ENCODE measurements at regions not wholly inside any gene's neighbourhood (a gene's known extent, or its start where the extent isn't known, plus 50 kb on each side); places are given as distances from the start of the nearest gene placed in this dataset.

DNA sequence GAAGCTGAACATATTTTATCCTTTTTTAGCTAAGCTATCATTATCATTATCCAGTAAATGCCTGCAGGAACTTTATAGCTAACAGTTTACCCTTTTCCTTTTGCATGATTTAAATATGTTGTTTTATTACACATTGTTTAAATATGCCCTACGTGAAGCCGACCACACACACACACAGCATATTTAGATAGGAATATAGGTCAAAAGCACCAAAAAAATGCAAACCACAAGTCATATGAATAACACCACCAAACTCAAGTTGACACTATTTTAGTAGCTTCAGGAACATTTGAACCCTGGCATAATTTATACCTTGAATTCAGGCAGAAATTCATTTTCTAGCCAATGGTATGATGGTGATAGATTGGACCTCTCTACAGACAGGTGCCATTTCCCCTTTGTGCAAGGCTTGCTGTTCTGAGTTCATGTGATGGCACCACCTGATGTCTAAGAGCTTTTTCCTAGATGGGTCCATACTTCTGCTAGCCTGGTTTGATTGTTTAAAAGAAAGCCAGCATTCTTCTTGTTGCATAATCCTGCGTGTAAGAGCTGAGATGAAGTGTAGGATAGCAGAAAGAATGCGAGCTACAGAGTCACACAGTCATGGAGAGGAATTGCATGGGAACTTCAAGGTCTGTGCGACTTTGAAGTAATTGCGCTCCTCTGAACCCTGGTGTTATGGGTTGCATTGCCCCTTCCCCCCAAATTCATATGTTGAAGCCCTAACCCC, 454.8 kb upstream of the SOX5 start:
- CTCF ChIA-PET = interaction anchor here (0.7 kb wide), 1 partner anchor 10 kb away, joined by 3 read pairs; no protein-coding TSS in a partner anchor
- Histone ChIP-seq H3K4me3 (ENCODE audit: control insufficient read depth in 1 of 7, extremely low read depth in 1 of 7, insufficient read depth in 4 of 7, low read depth in 2 of 7, low read length in 6 of 7) (no peak overlapping the region), H3K9me3 (ENCODE audit: control extremely low read depth in 1 of 5, control insufficient read depth in 4 of 5, insufficient read depth in 2 of 5, low read depth in 1 of 5, low read length in 4 of 5) (no peaks in the 10 kb centered on the region), H3K27ac (ENCODE audit: insufficient read depth in 1 of 2, low read depth in 1 of 2, low read length in 2 of 2, poor library complexity in 1 of 2, severe bottlenecking in 2 of 2) (no peak overlapping the region), H3K27me3 (replicated peaks in 2 of 5; ENCODE audit: control insufficient read depth in 4 of 5, insufficient read depth in 5 of 5, low read length in 4 of 5) (no peaks in the 10 kb centered on the region), H3K36me3 (ENCODE audit: control insufficient read depth in 4 of 4, insufficient read depth in 4 of 4, low read length in 3 of 4) (no peaks in the 10 kb centered on the region), H3K4me1 (ENCODE audit: control extremely low read depth in 1 of 4, control insufficient read depth in 4 of 4, insufficient read depth in 4 of 4, low read length in 3 of 4) (peaks cover 0 to 9% (median 4%) of the 10 kb centered on the region in 4 experiments)
- POLR2A ChIA-PET = no interaction called here
- no peak for DNase-seq
- 100% methylated on average over 3 of the region's 6 CpGs for WGBS (ENCODE audit: insufficient coverage)

GRCh38 chr12:24400533-24400932, 451.1 kb upstream of the SOX5 start:
- H3K27me3 ChIP-seq (replicated peaks in 2 of 5; ENCODE audit: control insufficient read depth in 4 of 5, insufficient read depth in 5 of 5, low read length in 4 of 5) = no peaks in the 10 kb centered on the region
- POLR2A ChIA-PET = no interaction called here
- 88% methylated on average over 1 of the region's 1 CpG for WGBS (ENCODE audit: insufficient coverage)
- no peak for DNase-seq
- CTCF ChIA-PET = no interaction called here
- H3K36me3 ChIP-seq (ENCODE audit: control insufficient read depth in 4 of 4, insufficient read depth in 4 of 4, low read length in 3 of 4) = no peaks in the 10 kb centered on the region
- no peaks in the 10 kb centered on the region for H3K4me1 ChIP-seq (ENCODE audit: control extremely low read depth in 1 of 4, control insufficient read depth in 4 of 4, insufficient read depth in 4 of 4, low read length in 3 of 4)
- no peak overlapping the region for H3K4me3 ChIP-seq (ENCODE audit: control insufficient read depth in 1 of 7, extremely low read depth in 1 of 7, insufficient read depth in 4 of 7, low read depth in 2 of 7, low read length in 6 of 7)
- H3K27ac ChIP-seq (ENCODE audit: insufficient read depth in 1 of 2, low read depth in 1 of 2, low read length in 2 of 2, poor library complexity in 1 of 2, severe bottlenecking in 2 of 2) = no peak overlapping the region
- H3K9me3 ChIP-seq (ENCODE audit: control extremely low read depth in 1 of 5, control insufficient read depth in 4 of 5, insufficient read depth in 2 of 5, low read depth in 1 of 5, low read length in 4 of 5) = no peaks in the 10 kb centered on the region

- POLR2A ChIA-PET = no interaction called here
- CTCF ChIA-PET = interaction anchor here (1.8 kb wide), 1 partner anchor 17 kb away, joined by 4 read pairs; no protein-coding TSS in a partner anchor
- 90% methylated on average over 4 of the region's 4 CpGs for WGBS (ENCODE audit: insufficient coverage)
Observed at GRCh38 chr12:24398605-24399004, 449.1 kb upstream of the SOX5 start.

GRCh38 chr12:24396224-24396623, 446.8 kb upstream of the SOX5 start:
- 97% methylated on average over 11 of the region's 11 CpGs for WGBS (ENCODE audit: insufficient coverage)

More at GRCh38 chr12:24398605-24399004, 449.1 kb upstream of the SOX5 start:
- DNase-seq = peak in 1 of 3 donors; percentile 7
- Histone ChIP-seq H3K27me3 (replicated peaks in 2 of 5; ENCODE audit: control insufficient read depth in 4 of 5, insufficient read depth in 5 of 5, low read length in 4 of 5) (no peaks in the 10 kb centered on the region), H3K4me1 (ENCODE audit: control extremely low read depth in 1 of 4, control insufficient read depth in 4 of 4, insufficient read depth in 4 of 4, low read length in 3 of 4) (no peaks in the 10 kb centered on the region), H3K36me3 (ENCODE audit: control insufficient read depth in 4 of 4, insufficient read depth in 4 of 4, low read length in 3 of 4) (no peaks in the 10 kb centered on the region), H3K9me3 (ENCODE audit: control extremely low read depth in 1 of 5, control insufficient read depth in 4 of 5, insufficient read depth in 2 of 5, low read depth in 1 of 5, low read length in 4 of 5) (no peaks in the 10 kb centered on the region), H3K27ac (ENCODE audit: insufficient read depth in 1 of 2, low read depth in 1 of 2, low read length in 2 of 2, poor library complexity in 1 of 2, severe bottlenecking in 2 of 2) (no peak overlapping the region), H3K4me3 (ENCODE audit: control insufficient read depth in 1 of 7, extremely low read depth in 1 of 7, insufficient read depth in 4 of 7, low read depth in 2 of 7, low read length in 6 of 7) (no peak overlapping the region)

DNA sequence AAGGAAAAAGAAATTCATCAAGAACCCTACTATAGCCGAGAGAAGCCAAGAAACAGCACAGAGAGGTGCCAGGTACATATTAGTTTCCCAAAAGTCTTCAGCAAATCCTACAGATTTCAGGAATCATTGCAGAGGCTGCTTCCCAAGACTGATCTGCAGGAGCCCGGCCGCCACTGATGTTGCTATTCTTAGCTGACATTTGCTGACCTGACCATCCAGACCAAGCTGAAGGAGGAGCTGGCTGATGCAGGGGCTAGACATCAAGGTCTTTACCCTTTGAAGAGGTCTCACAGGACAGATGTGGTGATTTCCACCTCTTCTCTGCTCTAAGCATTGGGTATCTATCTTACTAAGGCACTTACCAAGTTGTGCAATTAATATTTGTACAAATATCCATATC, 444.8 kb upstream of the SOX5 start:
- Histone ChIP-seq H3K27ac (ENCODE audit: insufficient read depth in 1 of 2, low read depth in 1 of 2, low read length in 2 of 2, poor library complexity in 1 of 2, severe bottlenecking in 2 of 2) (no peak overlapping the region), H3K36me3 (ENCODE audit: control insufficient read depth in 4 of 4, insufficient read depth in 4 of 4, low read length in 3 of 4) (no peaks in the 10 kb centered on the region), H3K4me3 (ENCODE audit: control insufficient read depth in 1 of 7, extremely low read depth in 1 of 7, insufficient read depth in 4 of 7, low read depth in 2 of 7, low read length in 6 of 7) (no peak overlapping the region), H3K9me3 (ENCODE audit: control extremely low read depth in 1 of 5, control insufficient read depth in 4 of 5, insufficient read depth in 2 of 5, low read depth in 1 of 5, low read length in 4 of 5) (peaks cover 0 to 21% (median 0%) of the 10 kb centered on the region in 5 experiments), H3K27me3 (replicated peaks in 2 of 5; ENCODE audit: control insufficient read depth in 4 of 5, insufficient read depth in 5 of 5, low read length in 4 of 5) (no peaks in the 10 kb centered on the region), H3K4me1 (ENCODE audit: control extremely low read depth in 1 of 4, control insufficient read depth in 4 of 4, insufficient read depth in 4 of 4, low read length in 3 of 4) (no peaks in the 10 kb centered on the region)
- CTCF ChIA-PET = no interaction called here
- POLR2A ChIA-PET = no interaction called here
- 90% methylated on average over 3 of the region's 3 CpGs for WGBS (ENCODE audit: insufficient coverage)
- DNase-seq = no peak

More at GRCh38 chr12:24396224-24396623, 446.8 kb upstream of the SOX5 start:
- Histone ChIP-seq H3K4me1 (ENCODE audit: control extremely low read depth in 1 of 4, control insufficient read depth in 4 of 4, insufficient read depth in 4 of 4, low read length in 3 of 4) (no peaks in the 10 kb centered on the region), H3K9me3 (ENCODE audit: control extremely low read depth in 1 of 5, control insufficient read depth in 4 of 5, insufficient read depth in 2 of 5, low read depth in 1 of 5, low read length in 4 of 5) (peaks cover 0 to 8% (median 0%) of the 10 kb centered on the region in 5 experiments), H3K4me3 (ENCODE audit: control insufficient read depth in 1 of 7, extremely low read depth in 1 of 7, insufficient read depth in 4 of 7, low read depth in 2 of 7, low read length in 6 of 7) (no peak overlapping the region), H3K36me3 (ENCODE audit: control insufficient read depth in 4 of 4, insufficient read depth in 4 of 4, low read length in 3 of 4) (no peaks in the 10 kb centered on the region), H3K27me3 (replicated peaks in 2 of 5; ENCODE audit: control insufficient read depth in 4 of 5, insufficient read depth in 5 of 5, low read length in 4 of 5) (no peaks in the 10 kb centered on the region), H3K27ac (ENCODE audit: insufficient read depth in 1 of 2, low read depth in 1 of 2, low read length in 2 of 2, poor library complexity in 1 of 2, severe bottlenecking in 2 of 2) (no peak overlapping the region)
- no peak for DNase-seq
- POLR2A ChIA-PET = no interaction called here
- CTCF ChIA-PET = no interaction called here

DNA sequence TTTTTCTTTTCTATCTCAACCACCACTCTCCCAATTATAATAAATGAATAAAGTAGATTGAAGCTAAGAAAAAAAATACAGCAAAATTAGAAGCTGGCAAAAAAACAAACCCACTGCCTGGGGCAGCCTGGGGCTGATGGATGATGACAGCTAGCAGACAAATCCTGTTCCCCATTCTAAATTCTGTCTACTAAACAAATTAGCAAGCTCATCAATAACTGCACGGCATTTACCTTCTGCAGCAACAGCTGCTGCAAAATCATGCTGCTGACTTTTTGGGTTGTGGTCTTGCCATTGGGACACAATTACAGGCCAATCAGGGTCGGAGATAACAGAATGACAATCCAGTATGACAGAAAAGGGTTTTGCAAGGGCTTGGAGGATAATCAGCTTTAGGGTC, 443.6 kb upstream of the SOX5 start:
- no peak overlapping the region for H3K27ac ChIP-seq (ENCODE audit: insufficient read depth in 1 of 2, low read depth in 1 of 2, low read length in 2 of 2, poor library complexity in 1 of 2, severe bottlenecking in 2 of 2)
- no peaks in the 10 kb centered on the region for H3K27me3 ChIP-seq (replicated peaks in 2 of 5; ENCODE audit: control insufficient read depth in 4 of 5, insufficient read depth in 5 of 5, low read length in 4 of 5)
- CTCF ChIA-PET = no interaction called here
- 100% methylated on average over 1 of the region's 2 CpGs for WGBS (ENCODE audit: insufficient coverage)
- no peaks in the 10 kb centered on the region for H3K4me1 ChIP-seq (ENCODE audit: control extremely low read depth in 1 of 4, control insufficient read depth in 4 of 4, insufficient read depth in 4 of 4, low read length in 3 of 4)
- H3K36me3 ChIP-seq (ENCODE audit: control insufficient read depth in 4 of 4, insufficient read depth in 4 of 4, low read length in 3 of 4) = no peaks in the 10 kb centered on the region
- DNase-seq = no peak
- POLR2A ChIA-PET = no interaction called here
- no peak overlapping the region for H3K4me3 ChIP-seq (ENCODE audit: control insufficient read depth in 1 of 7, extremely low read depth in 1 of 7, insufficient read depth in 4 of 7, low read depth in 2 of 7, low read length in 6 of 7)
- H3K9me3 ChIP-seq (ENCODE audit: control extremely low read depth in 1 of 5, control insufficient read depth in 4 of 5, insufficient read depth in 2 of 5, low read depth in 1 of 5, low read length in 4 of 5) = peaks cover 0 to 22% (median 0%) of the 10 kb centered on the region in 5 experiments

- WGBS (ENCODE audit: insufficient coverage) = 83% methylated on average over 1 of the region's 1 CpG
- CTCF ChIA-PET = no interaction called here
Observed at GRCh38 chr12:24389394-24389793, 439.9 kb upstream of the SOX5 start.

More at GRCh38 chr12:24389394-24389793, 439.9 kb upstream of the SOX5 start:
- no peak for DNase-seq
- H3K36me3 ChIP-seq (ENCODE audit: control insufficient read depth in 4 of 4, insufficient read depth in 4 of 4, low read length in 3 of 4) = no peaks in the 10 kb centered on the region
- H3K9me3 ChIP-seq (ENCODE audit: control extremely low read depth in 1 of 5, control insufficient read depth in 4 of 5, insufficient read depth in 2 of 5, low read depth in 1 of 5, low read length in 4 of 5) = peaks cover 0 to 22% (median 0%) of the 10 kb centered on the region in 5 experiments
- POLR2A ChIA-PET = no interaction called here
- H3K4me1 ChIP-seq (ENCODE audit: control extremely low read depth in 1 of 4, control insufficient read depth in 4 of 4, insufficient read depth in 4 of 4, low read length in 3 of 4) = no peaks in the 10 kb centered on the region
- no peak overlapping the region for H3K4me3 ChIP-seq (ENCODE audit: control insufficient read depth in 1 of 7, extremely low read depth in 1 of 7, insufficient read depth in 4 of 7, low read depth in 2 of 7, low read length in 6 of 7)
- H3K27me3 ChIP-seq (replicated peaks in 2 of 5; ENCODE audit: control insufficient read depth in 4 of 5, insufficient read depth in 5 of 5, low read length in 4 of 5) = no peaks in the 10 kb centered on the region
- H3K27ac ChIP-seq (ENCODE audit: insufficient read depth in 1 of 2, low read depth in 1 of 2, low read length in 2 of 2, poor library complexity in 1 of 2, severe bottlenecking in 2 of 2) = no peak overlapping the region
